ENCODE measurements at regions not wholly inside any gene's neighbourhood (a gene's known extent, or its start where the extent isn't known, plus 50 kb on each side); places are given as distances from the start of the nearest gene placed in this dataset.
"Not testable (repeated sequence)": the region's sequence is repeated elsewhere in the genome, so short reads cannot be mapped to it uniquely, and the experiment has no call there.

DNA sequence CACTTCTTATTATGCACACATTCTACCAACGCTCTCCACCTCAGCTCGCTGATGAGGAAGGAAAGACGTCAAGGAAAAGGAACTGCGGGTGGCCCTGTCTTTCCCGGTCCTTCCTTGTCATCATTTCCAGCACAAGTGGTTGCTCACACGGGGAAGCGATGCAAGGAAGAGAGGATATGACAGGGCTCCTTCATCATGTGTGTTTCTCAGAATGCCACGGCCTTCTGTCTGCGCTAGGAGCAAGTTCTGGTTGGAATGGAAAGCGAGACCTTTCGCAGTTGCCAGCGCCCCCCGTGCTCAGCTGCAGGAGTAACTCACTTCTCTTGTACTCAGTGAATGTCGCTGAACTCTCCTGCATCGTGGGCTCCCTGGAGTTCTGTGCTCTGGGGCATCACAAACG lies 191.8 kb upstream of the GLI2 start:
- Histone ChIP-seq H3K4me3 (ENCODE audit: low read length in 2 of 2) (no peak overlapping the region), H3K36me3 (ENCODE audit: control insufficient read depth in 2 of 2, insufficient read depth in 2 of 2, low read length in 1 of 2) (no peaks in the 10 kb centered on the region), H3K9me3 (ENCODE audit: control insufficient read depth in 2 of 2, insufficient read depth in 1 of 2, low read length in 1 of 2) (peaks cover 0 to 1% of the 10 kb centered on the region in 2 donors), H3K27ac (ENCODE audit: low read depth in 1 of 2, low read length in 1 of 2) (no peak overlapping the region), H3K4me1 (ENCODE audit: control insufficient read depth in 2 of 2, insufficient read depth in 2 of 2, low read length in 2 of 2) (no peaks in the 10 kb centered on the region), H3K27me3 (ENCODE audit: control insufficient read depth in 2 of 2, insufficient read depth in 1 of 2, low read length in 1 of 2) (peaks cover 0 to 7% of the 10 kb centered on the region in 2 donors)
- no peak for DNase-seq (ENCODE audit: low read depth in 6 of 9, low spot score in 9 of 9)
- 54% methylated on average over 16 of the region's 16 CpGs for WGBS

GRCh38 chr2:120544522-120544921 lies 191.1 kb upstream of the GLI2 start:
- H3K36me3 ChIP-seq (ENCODE audit: control insufficient read depth in 2 of 2, insufficient read depth in 2 of 2, low read length in 1 of 2) = no peaks in the 10 kb centered on the region
- H3K4me3 ChIP-seq (ENCODE audit: low read length in 2 of 2) = no peak overlapping the region
- peaks cover 0 to 1% of the 10 kb centered on the region in 2 donors for H3K9me3 ChIP-seq (ENCODE audit: control insufficient read depth in 2 of 2, insufficient read depth in 1 of 2, low read length in 1 of 2)
- H3K4me1 ChIP-seq (ENCODE audit: control insufficient read depth in 2 of 2, insufficient read depth in 2 of 2, low read length in 2 of 2) = no peaks in the 10 kb centered on the region
- 92% methylated on average over 9 of the region's 9 CpGs for WGBS
- peaks cover 0 to 7% of the 10 kb centered on the region in 2 donors for H3K27me3 ChIP-seq (ENCODE audit: control insufficient read depth in 2 of 2, insufficient read depth in 1 of 2, low read length in 1 of 2)
- no peak for DNase-seq (ENCODE audit: low read depth in 6 of 9, low spot score in 9 of 9)
- H3K27ac ChIP-seq (ENCODE audit: low read depth in 1 of 2, low read length in 1 of 2) = no peak overlapping the region

DNA sequence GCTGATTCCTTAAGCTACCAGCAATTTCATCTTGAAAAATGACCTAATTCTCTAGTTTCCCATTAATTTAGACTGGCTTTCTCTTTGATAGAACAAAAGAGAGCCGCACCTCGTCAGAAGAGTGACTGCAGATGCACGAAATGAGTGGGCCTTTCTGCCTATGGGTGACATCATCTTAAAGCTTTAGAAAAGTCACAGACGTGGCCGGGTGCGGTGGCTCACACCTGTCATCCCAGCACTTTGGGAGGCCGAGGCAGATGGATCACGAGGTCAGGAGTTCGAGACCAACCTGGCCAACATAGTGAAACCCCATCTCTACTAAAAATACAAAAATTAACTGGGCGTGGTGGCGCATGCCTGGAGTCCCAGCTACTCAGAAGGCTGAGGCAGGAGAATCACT lies 190.7 kb upstream of the GLI2 start:
- H3K4me3 ChIP-seq (ENCODE audit: low read length in 2 of 2); H3K27ac ChIP-seq (ENCODE audit: low read depth in 1 of 2, low read length in 1 of 2); H3K36me3 ChIP-seq (ENCODE audit: control insufficient read depth in 2 of 2, insufficient read depth in 2 of 2, low read length in 1 of 2); DNase-seq (ENCODE audit: low read depth in 6 of 9, low spot score in 9 of 9); H3K9me3 ChIP-seq (ENCODE audit: control insufficient read depth in 2 of 2, insufficient read depth in 1 of 2, low read length in 1 of 2); H3K4me1 ChIP-seq (ENCODE audit: control insufficient read depth in 2 of 2, insufficient read depth in 2 of 2, low read length in 2 of 2); H3K27me3 ChIP-seq (ENCODE audit: control insufficient read depth in 2 of 2, insufficient read depth in 1 of 2, low read length in 1 of 2): not testable (repeated sequence)
- 93% methylated on average over 11 of the region's 11 CpGs for WGBS

DNA sequence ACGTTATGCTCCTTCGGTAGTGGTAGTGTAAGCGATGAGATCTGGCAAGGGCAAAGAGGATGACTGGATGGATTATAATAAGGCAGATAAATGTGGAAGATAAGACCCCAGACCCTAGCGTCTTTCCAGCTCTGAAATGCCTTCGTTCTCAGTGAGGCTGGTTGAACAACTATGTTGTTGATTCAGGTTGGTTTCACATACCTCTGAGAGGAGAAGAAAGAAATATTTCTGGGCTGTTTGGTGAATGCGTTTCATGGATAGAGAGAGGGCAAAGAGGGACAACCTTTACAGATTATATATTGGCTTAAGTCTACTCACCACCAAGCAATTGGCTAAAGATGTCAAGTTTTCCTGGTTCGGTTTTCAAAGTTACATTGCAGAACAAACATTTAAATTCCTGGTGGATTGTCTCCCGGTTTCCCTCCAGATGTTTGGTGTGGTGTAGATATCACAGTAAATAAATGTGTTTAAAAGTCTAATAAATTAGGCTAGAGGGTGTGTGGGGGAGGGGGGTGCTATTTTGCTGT lies 190.1 kb upstream of the GLI2 start:
- H3K4me3 ChIP-seq (ENCODE audit: low read length in 2 of 2) = no peak overlapping the region
- no peak overlapping the region for H3K27ac ChIP-seq (ENCODE audit: low read depth in 1 of 2, low read length in 1 of 2)
- no peak for DNase-seq (ENCODE audit: low read depth in 6 of 9, low spot score in 9 of 9)
- H3K4me1 ChIP-seq (ENCODE audit: control insufficient read depth in 2 of 2, insufficient read depth in 2 of 2, low read length in 2 of 2) = no peaks in the 10 kb centered on the region
- H3K36me3 ChIP-seq (ENCODE audit: control insufficient read depth in 2 of 2, insufficient read depth in 2 of 2, low read length in 1 of 2) = no peaks in the 10 kb centered on the region
- 95% methylated on average over 8 of the region's 8 CpGs for WGBS
- H3K27me3 ChIP-seq (ENCODE audit: control insufficient read depth in 2 of 2, insufficient read depth in 1 of 2, low read length in 1 of 2) = peaks cover 0 to 9% of the 10 kb centered on the region in 2 donors
- peaks cover 0 to 1% of the 10 kb centered on the region in 2 donors for H3K9me3 ChIP-seq (ENCODE audit: control insufficient read depth in 2 of 2, insufficient read depth in 1 of 2, low read length in 1 of 2)

- Histone ChIP-seq H3K27ac (ENCODE audit: low read depth in 1 of 2, low read length in 1 of 2) (no peak overlapping the region), H3K9me3 (ENCODE audit: control insufficient read depth in 2 of 2, insufficient read depth in 1 of 2, low read length in 1 of 2) (peaks cover 0 to 1% of the 10 kb centered on the region in 2 donors), H3K36me3 (ENCODE audit: control insufficient read depth in 2 of 2, insufficient read depth in 2 of 2, low read length in 1 of 2) (no peaks in the 10 kb centered on the region), H3K27me3 (ENCODE audit: control insufficient read depth in 2 of 2, insufficient read depth in 1 of 2, low read length in 1 of 2) (peaks cover 0 to 9% of the 10 kb centered on the region in 2 donors), H3K4me3 (ENCODE audit: low read length in 2 of 2) (no peak overlapping the region), H3K4me1 (ENCODE audit: control insufficient read depth in 2 of 2, insufficient read depth in 2 of 2, low read length in 2 of 2) (no peaks in the 10 kb centered on the region)
- WGBS = 88% methylated on average over 27 of the region's 27 CpGs
- DNase-seq (ENCODE audit: low read depth in 6 of 9, low spot score in 9 of 9) = no peak
Measured at GRCh38 chr2:120546048-120546864, 189.4 kb upstream of the GLI2 start.

DNA sequence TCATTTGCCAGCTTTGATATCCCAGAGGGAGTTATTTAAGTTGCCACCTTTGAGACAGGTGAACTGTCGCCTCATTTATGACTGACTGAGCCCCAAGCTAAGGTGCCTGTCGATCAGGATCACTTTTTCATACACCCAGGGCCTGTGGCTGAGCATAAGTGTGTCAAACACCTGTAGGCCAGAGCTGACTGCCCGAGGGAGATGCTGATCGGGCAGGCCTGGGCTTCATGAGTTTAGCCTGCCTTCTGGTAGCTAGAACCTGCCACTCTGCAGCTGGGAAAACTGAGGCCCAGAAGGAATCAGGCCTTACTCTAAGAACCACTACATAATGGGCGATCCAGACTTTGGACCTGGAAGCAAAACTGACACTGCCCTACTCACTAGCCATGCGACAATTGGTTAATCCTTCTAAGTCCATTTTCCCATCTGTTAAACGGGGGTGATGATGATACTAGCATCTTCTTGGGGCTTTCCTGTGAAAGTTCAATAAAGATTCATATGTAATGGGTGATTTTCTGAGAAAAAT lies 188.7 kb upstream of the GLI2 start:
- peaks cover 0 to 1% of the 10 kb centered on the region in 2 donors for H3K9me3 ChIP-seq (ENCODE audit: control insufficient read depth in 2 of 2, insufficient read depth in 1 of 2, low read length in 1 of 2)
- H3K4me1 ChIP-seq (ENCODE audit: control insufficient read depth in 2 of 2, insufficient read depth in 2 of 2, low read length in 2 of 2) = no peaks in the 10 kb centered on the region
- DNase-seq (ENCODE audit: low read depth in 6 of 9, low spot score in 9 of 9) = no peak
- H3K27ac ChIP-seq (ENCODE audit: low read depth in 1 of 2, low read length in 1 of 2) = no peak overlapping the region
- 91% methylated on average over 7 of the region's 7 CpGs for WGBS
- peaks cover 0 to 12% of the 10 kb centered on the region in 2 donors for H3K27me3 ChIP-seq (ENCODE audit: control insufficient read depth in 2 of 2, insufficient read depth in 1 of 2, low read length in 1 of 2)
- no peak overlapping the region for H3K4me3 ChIP-seq (ENCODE audit: low read length in 2 of 2)
- H3K36me3 ChIP-seq (ENCODE audit: control insufficient read depth in 2 of 2, insufficient read depth in 2 of 2, low read length in 1 of 2) = no peaks in the 10 kb centered on the region

- WGBS = 100% methylated on average over 1 of the region's 1 CpG
- Histone ChIP-seq H3K4me1 (ENCODE audit: control insufficient read depth in 2 of 2, insufficient read depth in 2 of 2, low read length in 2 of 2) (peaks cover 0 to 3% of the 10 kb centered on the region in 2 donors), H3K27ac (ENCODE audit: low read depth in 1 of 2, low read length in 1 of 2) (no peak overlapping the region), H3K9me3 (ENCODE audit: control insufficient read depth in 2 of 2, insufficient read depth in 1 of 2, low read length in 1 of 2) (peaks cover 0 to 1% of the 10 kb centered on the region in 2 donors), H3K27me3 (ENCODE audit: control insufficient read depth in 2 of 2, insufficient read depth in 1 of 2, low read length in 1 of 2) (peaks cover 0 to 19% of the 10 kb centered on the region in 2 donors), H3K36me3 (ENCODE audit: control insufficient read depth in 2 of 2, insufficient read depth in 2 of 2, low read length in 1 of 2) (no peaks in the 10 kb centered on the region), H3K4me3 (ENCODE audit: low read length in 2 of 2) (no peak overlapping the region)
- DNase-seq (ENCODE audit: low read depth in 6 of 9, low spot score in 9 of 9) = no peak
Measured at GRCh38 chr2:120547662-120548061, 188.0 kb upstream of the GLI2 start.

DNA sequence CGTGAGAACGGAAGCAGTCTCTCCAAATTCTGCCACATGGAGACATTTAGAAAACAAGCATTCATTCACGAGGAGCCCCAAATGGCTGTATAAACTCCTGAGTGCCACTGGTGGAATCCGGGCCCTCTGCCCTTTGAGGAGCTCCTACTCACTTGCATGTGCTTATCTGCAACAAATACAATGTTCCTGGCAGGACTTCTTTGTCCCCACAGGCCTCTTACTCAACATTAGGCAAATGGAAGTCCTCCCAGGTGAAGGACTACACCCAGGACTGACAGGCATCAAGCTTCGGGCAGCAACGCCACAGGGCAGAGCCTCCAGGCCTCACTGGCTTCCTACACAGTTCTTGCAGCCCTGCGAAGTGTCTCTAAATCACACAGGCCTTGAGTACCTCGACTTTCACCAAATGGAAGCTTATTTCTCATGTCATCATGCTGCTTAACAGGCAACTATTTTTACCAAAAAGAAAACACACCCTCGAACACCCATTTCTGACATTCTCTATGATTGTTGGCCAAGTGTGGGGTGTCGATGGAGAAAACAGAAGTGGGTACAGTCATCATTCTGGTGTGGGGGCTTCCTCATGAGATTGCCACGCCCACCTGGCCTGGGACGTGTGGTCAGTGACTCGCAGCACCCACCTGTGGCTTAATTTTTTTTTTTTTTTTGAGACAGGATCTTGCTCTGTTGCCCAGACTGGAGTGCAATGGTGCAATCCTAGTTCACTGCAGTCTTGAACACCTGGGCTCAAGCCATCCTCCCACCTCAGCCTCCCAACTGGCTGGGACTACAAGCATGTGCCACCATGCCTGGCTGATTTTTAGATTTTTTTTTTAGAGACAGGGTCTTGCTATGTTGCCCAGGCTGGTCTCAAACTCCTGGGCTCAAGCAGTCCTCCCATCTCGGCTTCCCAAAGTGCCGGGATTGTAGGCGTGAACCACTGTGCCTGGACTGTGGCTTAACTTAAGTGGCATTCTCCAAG lies 186.8 kb upstream of the GLI2 start:
- 86% methylated on average over 16 of the region's 16 CpGs for WGBS
- DNase-seq (ENCODE audit: low read depth in 6 of 9, low spot score in 9 of 9) = no peak
- peaks cover 0 to 24% of the 10 kb centered on the region in 2 donors for H3K27me3 ChIP-seq (ENCODE audit: control insufficient read depth in 2 of 2, insufficient read depth in 1 of 2, low read length in 1 of 2)
- no peaks in the 10 kb centered on the region for H3K36me3 ChIP-seq (ENCODE audit: control insufficient read depth in 2 of 2, insufficient read depth in 2 of 2, low read length in 1 of 2)
- H3K4me3 ChIP-seq (ENCODE audit: low read length in 2 of 2) = no peak overlapping the region
- peaks cover 0 to 1% of the 10 kb centered on the region in 2 donors for H3K9me3 ChIP-seq (ENCODE audit: control insufficient read depth in 2 of 2, insufficient read depth in 1 of 2, low read length in 1 of 2)
- no peak overlapping the region for H3K27ac ChIP-seq (ENCODE audit: low read depth in 1 of 2, low read length in 1 of 2)
- peaks cover 0 to 5% of the 10 kb centered on the region in 2 donors for H3K4me1 ChIP-seq (ENCODE audit: control insufficient read depth in 2 of 2, insufficient read depth in 2 of 2, low read length in 2 of 2)
